ENCODE measurements at regions not wholly inside any gene's neighbourhood (a gene's known extent, or its start where the extent isn't known, plus 50 kb on each side); places are given as distances from the start of the nearest gene placed in this dataset.
"Not testable (repeated sequence)": the region's sequence is repeated elsewhere in the genome, so short reads cannot be mapped to it uniquely, and the experiment has no call there.

GRCh38 chr12:77249892-77250291 lies 184.5 kb upstream of the E2F7 start:
- DNase-seq: no peak

- no peak for DNase-seq
Measured at GRCh38 chr12:77248036-77248435, 182.7 kb upstream of the E2F7 start.

DNA sequence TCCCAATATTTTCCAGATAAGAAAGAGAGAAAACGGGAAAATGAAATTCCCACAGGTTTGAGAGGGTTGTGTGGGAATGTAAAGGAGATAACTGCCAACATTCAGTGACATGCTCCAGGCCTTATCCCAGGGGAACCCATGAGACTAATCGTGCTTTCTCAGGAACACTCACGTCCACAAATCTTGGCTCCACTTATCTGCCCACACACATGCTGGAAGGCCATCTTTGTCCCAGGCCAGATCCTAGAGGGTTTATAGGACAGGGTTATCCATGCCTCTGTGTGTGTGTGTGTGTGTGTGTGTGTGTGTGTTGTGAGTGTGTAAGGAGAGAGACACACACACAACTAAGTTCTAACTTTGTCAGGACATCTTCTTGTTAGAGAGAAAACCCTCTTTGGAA lies 182.2 kb upstream of the E2F7 start:
- DNase-seq: no peak

DNA sequence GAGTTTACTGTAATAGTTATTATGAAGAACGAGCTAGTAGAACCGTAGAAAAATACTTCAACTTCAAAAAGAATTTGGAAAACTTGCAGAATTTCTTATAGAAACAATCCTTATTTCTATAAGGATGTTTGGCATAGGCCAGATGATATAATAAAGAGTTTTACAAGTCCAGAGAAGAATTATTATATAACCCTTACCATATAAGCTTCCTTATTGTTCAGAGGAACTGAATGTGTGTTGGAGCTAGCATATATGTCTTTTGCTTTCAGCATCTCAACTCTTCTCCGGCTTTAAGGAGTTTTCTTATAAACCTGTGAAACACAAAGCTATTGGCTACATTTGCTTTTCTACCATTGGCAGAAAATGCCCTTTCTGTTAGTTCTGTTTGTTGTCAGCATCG lies 178.0 kb upstream of the E2F7 start:
- DNase-seq: no peak

DNA sequence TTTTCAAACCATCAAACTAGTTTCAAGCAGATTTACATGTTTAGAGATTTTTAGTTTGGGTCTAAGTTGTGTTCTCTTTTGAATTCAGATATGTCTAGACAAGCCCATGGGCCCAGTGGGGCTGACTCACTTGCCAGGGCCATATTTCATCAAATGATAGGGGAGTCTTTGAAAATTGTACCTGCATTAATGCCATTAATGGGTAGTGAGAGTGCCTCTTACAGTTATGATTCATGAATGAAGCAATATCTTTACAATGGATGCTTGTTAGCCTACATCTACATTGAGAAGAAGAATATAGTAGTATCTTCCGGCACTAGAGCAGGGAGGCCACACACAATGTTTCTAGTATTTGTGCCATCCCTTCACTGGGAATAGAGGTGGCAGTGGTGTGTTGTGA lies 174.2 kb upstream of the E2F7 start:
- DNase-seq: no peak

GRCh38 chr12:77238335-77238734 lies 173.0 kb upstream of the E2F7 start:
- no peak for DNase-seq

- DNase-seq: no peak
Measured at GRCh38 chr12:77237896-77238295, 172.5 kb upstream of the E2F7 start.

GRCh38 chr12:77236066-77236465 lies 170.7 kb upstream of the E2F7 start:
- DNase-seq: no peak

DNA sequence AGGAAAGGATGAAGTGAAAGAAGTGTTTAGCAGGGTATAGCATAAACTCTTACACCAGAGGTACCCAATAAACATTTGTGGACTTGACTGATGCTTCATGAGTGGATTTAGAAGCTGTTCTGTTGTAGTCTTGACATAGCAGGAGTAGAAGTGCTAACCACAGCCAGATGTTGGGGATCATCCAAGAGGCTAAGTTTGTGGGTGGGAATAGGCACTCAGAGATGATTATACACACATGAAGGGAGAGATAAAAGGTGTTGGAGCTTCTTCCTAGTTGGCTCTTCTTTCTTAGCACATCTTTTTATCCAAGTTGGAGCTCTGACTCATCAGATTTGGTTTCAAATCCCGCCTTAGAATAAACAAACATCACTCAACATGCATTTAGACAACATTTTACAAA lies 166.7 kb upstream of the E2F7 start:
- no peak for DNase-seq

DNA sequence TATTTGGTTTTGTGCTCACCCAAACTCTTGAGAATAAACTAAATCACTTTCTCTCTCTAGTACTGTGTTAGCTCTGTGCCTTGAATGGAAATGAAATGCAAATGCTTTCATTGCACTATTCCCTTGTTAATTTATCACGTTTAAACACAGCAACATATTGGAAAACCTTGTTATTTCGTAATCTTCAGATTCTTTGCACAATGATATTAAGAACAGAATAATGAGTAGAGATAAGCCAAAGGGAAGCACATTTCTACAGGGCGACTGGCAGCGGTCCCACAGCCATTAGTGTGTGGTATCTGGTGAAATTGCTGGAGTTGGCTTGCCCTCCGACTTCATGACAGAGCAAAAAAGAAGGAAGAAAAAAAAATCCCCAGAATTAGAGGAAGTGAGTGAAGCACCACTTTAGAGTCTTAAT lies 166.1 kb upstream of the E2F7 start:
- DNase-seq: no peak

- DNase-seq: no peak
Measured at GRCh38 chr12:77229640-77230442, 164.5 kb upstream of the E2F7 start.

DNA sequence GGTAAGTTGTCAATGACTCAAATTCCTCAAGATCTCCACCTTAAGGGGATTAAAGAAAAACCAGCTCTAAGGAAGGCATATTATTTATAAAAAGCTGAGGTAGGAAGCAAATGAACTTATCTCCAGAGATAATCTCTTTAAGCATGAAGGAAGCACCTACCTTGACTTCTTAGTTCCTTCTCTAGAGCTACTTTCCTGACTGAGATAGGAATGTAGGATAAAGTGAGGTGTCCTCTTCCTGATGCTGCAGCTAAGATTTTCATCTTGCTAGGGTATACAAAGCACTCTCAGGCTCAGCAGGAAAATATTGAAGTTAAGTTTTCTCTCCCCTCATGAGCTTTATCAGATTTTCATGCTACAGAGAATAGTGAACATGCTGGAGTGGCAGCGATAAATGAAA lies 163.0 kb upstream of the E2F7 start:
- DNase-seq: no peak

DNA sequence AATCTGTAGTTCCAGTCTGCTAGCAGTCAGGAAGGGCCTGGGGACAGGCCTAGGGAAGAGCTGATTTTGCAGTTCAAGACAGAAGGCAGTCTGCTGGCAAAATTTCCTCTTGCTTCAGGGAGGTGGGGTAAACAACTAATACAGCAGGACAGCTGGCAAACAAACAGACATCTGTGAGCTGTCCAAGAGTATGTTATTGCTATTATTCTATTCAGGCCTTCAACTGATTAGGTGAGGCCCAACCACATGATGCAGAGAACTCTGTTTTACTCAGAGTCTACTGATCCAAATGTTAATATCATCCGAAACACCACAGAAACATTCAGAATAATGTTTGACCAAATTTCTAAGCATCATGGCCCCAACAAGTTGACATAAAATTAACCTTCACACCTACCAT lies 161.0 kb upstream of the E2F7 start:
- DNase-seq: no peak

DNA sequence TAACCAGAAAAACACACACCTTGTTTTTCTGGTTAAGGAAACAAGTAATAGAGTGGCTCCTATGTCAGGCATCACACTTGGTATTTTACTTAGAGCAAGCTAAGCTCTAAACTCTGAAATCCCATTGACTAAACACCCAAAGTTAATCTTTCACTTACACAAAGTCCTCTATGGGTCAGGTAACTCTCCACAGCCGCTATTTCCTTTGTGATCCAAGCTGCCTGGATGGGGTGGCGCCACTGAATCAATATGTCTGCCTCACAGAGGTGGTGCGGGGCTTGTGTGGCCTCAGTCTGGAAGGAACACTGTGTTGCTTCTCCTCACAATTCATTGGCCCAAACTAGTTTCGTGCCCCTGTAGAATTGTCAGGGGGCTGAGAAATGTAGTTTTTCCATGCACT lies 160.0 kb upstream of the E2F7 start:
- DNase-seq: no peak

- no peak for DNase-seq
Measured at GRCh38 chr12:77224346-77224745, 159.0 kb upstream of the E2F7 start.

DNA sequence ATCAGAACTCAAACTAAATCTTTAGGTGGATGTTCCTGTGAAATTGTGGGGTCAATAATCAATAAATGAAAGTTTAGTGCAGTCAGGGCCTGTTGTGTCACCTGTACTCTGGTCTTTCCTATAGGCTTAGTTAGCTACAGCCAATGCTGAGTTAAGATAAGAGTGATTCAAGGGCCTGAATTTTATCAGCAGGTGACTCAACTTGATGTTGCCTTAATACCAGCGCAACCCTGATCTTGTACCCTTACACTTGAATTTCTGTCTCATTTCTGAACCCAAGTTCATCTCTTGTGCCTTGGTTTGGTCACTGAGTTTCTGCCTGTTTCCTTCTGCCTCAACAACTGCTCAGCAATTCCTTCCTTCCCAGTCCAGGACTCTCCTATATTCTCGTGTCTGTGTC lies 157.0 kb upstream of the E2F7 start:
- DNase-seq: no peak

DNA sequence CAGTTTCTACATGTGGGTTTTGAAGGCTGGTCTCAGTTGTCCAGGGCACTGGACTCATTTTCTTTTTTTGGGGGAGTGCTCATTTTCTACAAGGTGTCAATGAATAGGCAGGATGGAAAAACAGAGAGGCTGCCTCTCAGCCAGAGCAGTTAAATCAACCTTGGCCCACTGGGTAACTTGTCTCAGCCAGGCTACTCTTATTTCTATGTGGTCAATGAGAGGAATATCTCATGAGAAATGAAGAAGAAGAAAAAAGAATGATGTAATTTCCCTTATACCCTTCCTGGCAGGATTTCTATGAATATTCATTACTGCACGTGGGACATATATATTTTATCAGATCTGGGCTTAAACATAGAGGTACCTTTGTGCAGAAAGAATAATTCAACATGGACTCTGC lies 155.2 kb upstream of the E2F7 start:
- no peak for DNase-seq

DNA sequence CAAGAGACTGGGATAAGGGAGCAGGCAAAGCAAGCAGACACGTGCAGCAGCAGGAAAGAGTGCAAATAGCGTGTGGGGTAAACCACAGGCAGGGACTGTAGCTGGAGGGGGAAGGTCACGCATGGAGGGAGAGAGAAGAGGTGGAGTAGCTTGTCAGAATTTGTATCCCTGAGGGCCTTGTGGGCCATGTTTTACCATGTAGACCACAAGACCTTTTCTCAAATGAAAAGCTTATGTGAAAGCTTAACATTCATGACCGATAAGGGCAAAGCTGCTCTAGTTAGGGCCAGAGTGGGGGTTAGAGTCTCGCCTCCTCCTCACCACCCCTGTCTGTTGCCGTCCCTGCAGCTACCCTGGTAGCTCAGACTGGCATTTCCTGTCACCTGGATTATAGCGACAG lies 152.9 kb upstream of the E2F7 start:
- DNase-seq: no peak

DNA sequence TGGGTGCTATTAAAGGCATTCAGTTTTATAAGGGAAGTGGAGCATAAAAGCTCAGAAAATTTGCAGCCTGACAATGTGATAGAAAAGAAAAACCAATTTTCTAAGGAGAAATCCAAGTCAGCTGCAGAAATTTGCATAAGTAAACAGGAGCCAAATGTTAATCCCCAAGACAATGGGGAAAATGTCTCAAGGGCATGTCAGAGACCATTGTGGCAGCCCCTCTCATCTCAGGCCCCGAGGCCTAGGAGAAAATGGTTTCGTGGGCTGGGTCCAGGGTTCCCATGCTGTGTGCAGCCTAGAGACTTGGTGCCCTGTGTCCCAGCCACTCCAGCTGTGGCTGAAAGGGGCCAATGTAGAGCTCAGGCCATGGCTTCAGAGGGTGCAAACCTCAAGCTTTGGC lies 150.8 kb upstream of the E2F7 start:
- not testable (repeated sequence) for DNase-seq

DNA sequence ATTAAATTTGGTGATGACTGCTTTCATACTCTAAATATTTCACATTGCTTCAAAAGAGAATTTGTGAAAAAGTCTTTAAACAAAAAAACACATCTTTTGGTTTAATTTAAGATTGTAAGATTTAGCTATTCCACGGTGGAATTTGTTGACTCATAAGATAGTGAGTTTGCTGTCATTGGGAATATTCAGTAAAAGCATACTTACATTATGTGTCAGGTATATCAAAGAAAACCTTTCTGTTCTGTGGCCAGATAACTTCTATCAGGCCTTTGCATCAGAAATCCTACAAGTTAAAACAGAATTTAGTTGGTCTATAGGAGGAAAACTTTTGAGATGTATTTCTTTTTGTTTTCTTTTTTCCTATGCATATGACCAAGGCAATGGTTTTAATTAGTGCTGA lies 148.8 kb upstream of the E2F7 start:
- no peak for DNase-seq

DNA sequence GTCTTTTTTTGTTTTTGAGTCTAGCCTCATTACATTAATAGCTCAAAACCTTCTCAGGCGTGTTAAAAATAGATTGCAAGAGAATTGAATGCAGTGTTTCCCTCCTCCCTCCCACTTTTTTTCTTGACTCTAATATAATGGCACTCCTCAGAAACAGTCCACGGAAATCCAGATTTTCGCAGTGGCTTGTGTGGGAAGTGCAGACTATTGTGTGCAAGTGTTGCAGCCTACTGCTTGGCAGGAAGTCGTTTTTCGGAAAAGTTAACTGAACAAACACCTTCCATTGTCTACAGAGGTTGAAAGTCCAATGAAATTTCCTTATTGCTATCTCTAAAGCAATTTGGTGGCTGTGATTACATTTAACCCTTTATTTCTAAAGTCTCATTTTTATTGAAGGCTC lies 147.9 kb upstream of the E2F7 start:
- DNase-seq: no peak

DNA sequence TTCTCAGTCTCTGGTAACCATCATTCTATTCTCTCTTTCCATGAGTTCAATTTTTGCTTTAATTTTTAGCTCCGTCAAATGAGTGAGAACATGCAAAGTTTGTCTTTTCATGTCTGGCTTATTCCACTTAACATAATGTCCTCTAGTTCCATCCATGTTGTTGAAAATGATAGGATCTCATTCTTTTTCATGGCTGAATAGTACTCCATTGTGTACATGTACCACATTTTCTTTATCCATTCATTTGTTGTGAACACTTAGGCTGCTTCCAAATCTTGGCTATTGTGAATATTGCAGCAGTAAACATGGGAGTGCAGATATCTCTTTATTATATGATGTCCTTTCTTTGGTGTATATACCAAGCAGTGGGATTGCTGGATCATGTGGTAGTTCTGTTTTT lies 145.4 kb upstream of the E2F7 start:
- no peak for DNase-seq

DNA sequence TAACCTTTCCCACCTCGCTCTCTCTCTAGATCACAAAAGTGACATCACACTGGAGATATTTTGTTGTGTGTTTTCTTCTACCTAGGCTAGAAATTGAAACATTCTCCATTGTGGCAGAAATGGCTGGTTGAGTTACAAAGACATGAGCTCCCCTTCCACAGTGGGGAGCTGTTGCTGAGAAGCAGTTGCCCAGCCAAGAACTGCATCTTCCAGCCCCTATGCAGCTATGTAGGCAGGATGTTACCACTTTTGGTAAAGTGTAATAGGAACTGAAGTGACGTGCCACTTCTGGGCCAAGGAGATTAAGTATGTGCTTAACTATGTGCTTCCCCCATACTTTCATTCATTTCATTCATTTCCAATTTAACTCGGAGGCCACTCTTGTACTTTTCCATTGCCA lies 138.7 kb upstream of the E2F7 start:
- no peak for DNase-seq

DNA sequence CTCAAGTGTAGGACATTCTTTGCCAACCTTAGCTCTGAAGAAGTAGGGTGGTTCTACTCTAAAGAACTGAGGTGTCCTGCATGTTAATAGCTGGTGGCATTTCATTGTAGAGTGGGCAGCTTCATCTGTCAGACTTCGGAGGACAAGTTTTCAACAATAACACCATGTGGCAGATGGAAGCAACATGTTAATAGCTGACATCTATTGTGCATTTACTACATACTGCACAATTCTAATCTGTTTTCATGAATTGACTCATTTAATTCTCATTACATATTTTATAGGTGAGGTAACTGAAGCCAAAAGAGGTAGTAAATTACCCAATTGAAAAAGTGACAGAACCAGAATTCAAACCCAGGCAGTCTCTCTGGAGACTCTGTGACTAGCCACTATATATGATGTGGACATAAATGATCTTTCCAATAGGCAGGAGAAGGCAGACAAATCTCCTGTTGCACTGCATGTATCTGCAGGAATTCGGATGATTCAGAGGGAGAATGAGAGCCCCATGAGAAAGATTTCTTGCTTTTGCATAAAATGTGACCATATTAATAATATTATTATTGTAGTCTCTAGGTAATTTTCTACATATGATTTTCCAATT lies 137.2 kb upstream of the E2F7 start:
- DNase-seq: no peak

DNA sequence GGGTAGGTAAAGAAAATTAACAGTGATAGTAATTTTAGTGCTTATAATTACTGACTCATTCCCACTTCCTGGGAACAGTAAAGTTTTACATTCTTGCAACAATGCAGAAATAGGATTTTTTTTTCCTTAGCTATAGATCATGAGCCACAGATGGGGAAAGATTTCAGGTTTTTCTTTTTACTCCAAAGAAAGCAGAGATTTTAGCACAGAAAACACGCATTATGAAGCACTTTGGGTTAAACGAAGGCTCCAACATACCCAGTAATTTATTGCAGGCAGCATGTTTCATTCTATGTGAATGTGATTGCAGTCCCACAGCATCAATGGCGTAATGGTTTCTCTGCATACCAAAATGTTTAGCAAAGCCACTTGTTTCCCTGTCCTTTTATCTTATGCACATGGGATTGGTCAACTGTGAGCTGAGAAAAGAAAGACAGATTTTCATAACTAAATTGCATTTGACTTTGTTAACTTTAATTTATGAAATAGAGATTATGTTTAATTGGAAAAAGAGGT lies 124.6 kb upstream of the E2F7 start:
- DNase-seq: no peak
